Mucosa of descending colon (tissue), 3 donors: ENCODE measurements at regions not wholly inside any gene's neighbourhood (a gene's known extent, or its start where the extent isn't known, plus 50 kb on each side); places are given as distances from the start of the nearest gene placed in this dataset.

Experiments used
- ATAC-seq: fragments of 200-7000 bp; cut with Tn5 transposase; one replicate; pipeline ENCODE4 v1.9.1; 2020; ENCODE audit warnings: mild to moderate bottlenecking, moderate library complexity
- DNase-seq, 3 donors: peaks; one replicate each; pipeline ENCODE4 v3.0.0-alpha.2; 2020
- H3K36me3 ChIP-seq: fragments of 200-600 bp; one replicate; pipeline ENCODE4 v1.8.0; 2021; ENCODE audit warnings: low read depth, mild to moderate bottlenecking
- H3K4me1 ChIP-seq: fragments of 200-600 bp; one replicate; pipeline ENCODE4 v1.8.0; 2021; ENCODE audit warnings: low read depth, mild to moderate bottlenecking
- H3K4me3 ChIP-seq: fragments of 200-600 bp; one replicate; pipeline ENCODE4 v1.8.0; 2021; ENCODE audit warnings: mild to moderate bottlenecking
- H3K9me3 ChIP-seq: fragments of 200-600 bp; one replicate; pipeline ENCODE4 v1.8.0; 2021; ENCODE audit warnings: mild to moderate bottlenecking
- CTCF ChIP-seq: fragments of 200-600 bp; IDR thresholded peaks from one replicate; pipeline ENCODE4 v1.8.0; 2022; ENCODE audit warnings: antibody characterized with exemption, mild to moderate bottlenecking
- intact Hi-C, 2 donors: fragments of 100-400 bp; cut with DNase I in 1 of 2; cut with micrococcal nuclease in 1 of 2; formaldehyde crosslinking; loops; one replicate each; pipeline versions ENCODE4 v1.11.0 to v1.11.1; 2022; cut with DNase I, micrococcal nuclease
- donor health status: DM: no; HTN: no; CAD: no; lungs with moderate emphysema.
- donor health status: DM: no; HTN: no; CAD: no.
- donor health status: DM: no; HTN: yes; CAD: no.

GRCh38 chr1:182003953-182004586 is 57.4 kb downstream of the ZNF648 start:
- DNase-seq (peak in 2 of 3 donors; percentile 22 to 24), ATAC-seq (no peak)
- peaks cover 7% of the 10 kb centered on the region for H3K9me3 ChIP-seq
- no peak for TF ChIP-seq CTCF
- intact Hi-C loops: no loop called here
- no peaks in the 10 kb centered on the region for H3K36me3 ChIP-seq
- H3K4me3 ChIP-seq: no peak overlapping the region
- no peaks in the 10 kb centered on the region for H3K4me1 ChIP-seq

GRCh38 chr1:182003025-182003725 is 58.3 kb downstream of the ZNF648 start:
- TF ChIP-seq CTCF: no peak
- DNase-seq (no peak), ATAC-seq (no peak)
- peaks cover 7% of the 10 kb centered on the region for H3K9me3 ChIP-seq
- intact Hi-C loops: no loop called here
- no peaks in the 10 kb centered on the region for H3K36me3 ChIP-seq
- no peak overlapping the region for H3K4me3 ChIP-seq
- no peaks in the 10 kb centered on the region for H3K4me1 ChIP-seq

- H3K4me1 ChIP-seq: no peaks in the 10 kb centered on the region
- DNase-seq (no peak), ATAC-seq (no peak)
- no peak for TF ChIP-seq CTCF
- intact Hi-C loops: no loop called here
- peaks cover 7% of the 10 kb centered on the region for H3K9me3 ChIP-seq
- no peak overlapping the region for H3K4me3 ChIP-seq
- H3K36me3 ChIP-seq: no peaks in the 10 kb centered on the region
Measured at GRCh38 chr1:182002570-182002969, 58.9 kb downstream of the ZNF648 start.

- H3K36me3 ChIP-seq: no peaks in the 10 kb centered on the region
- H3K4me3 ChIP-seq: no peak overlapping the region
- no peak for DNase-seq
- intact Hi-C loops: no loop called here
- no peaks in the 10 kb centered on the region for H3K4me1 ChIP-seq
- no peak for ATAC-seq
- no peak for TF ChIP-seq CTCF
- no peaks in the 10 kb centered on the region for H3K9me3 ChIP-seq
Measured at GRCh38 chr1:181998858-181999257, 62.7 kb downstream of the ZNF648 start.

GRCh38 chr1:181992072-181992471 is 69.4 kb downstream of the ZNF648 start:
- Histone ChIP-seq H3K9me3 (no peaks in the 10 kb centered on the region), H3K36me3 (no peaks in the 10 kb centered on the region), H3K4me3 (no peak overlapping the region), H3K4me1 (no peaks in the 10 kb centered on the region)
- ATAC-seq: no peak
- intact Hi-C loops: no loop called here
- DNase-seq: no peak
- no peak for TF ChIP-seq CTCF
